CD8-positive, alpha-beta memory T cell (primary cell): ENCODE measurements at regions not wholly inside any gene's neighbourhood (a gene's known extent, or its start where the extent isn't known, plus 50 kb on each side); places are given as distances from the start of the nearest gene placed in this dataset.

Source experiments
- CTCF ChIA-PET: fragments of 350-600 bp; sonication (Branson Sonifier 250); formaldehyde crosslinking; loops from one replicate; lab custom pipeline; 2021; ENCODE audit warnings: antibody characterized with exemption; lab: Charles Lee
- POLR2A ChIA-PET: fragments of 350-600 bp; sonication (Branson Sonifier 250); formaldehyde crosslinking; loops from one replicate; lab custom pipeline; 2021; ENCODE audit warnings: antibody characterized with exemption; lab: Charles Lee
- DNase-seq, 5 donors: peaks; one replicate each; pipeline versions ENCODE4 v3.0.0 to v3.0.0-alpha.2; 2020 to 2022; ENCODE audit warnings: mixed read lengths in 1 of 5
- H3K27ac ChIP-seq: one replicate; pipeline ENCODE4 v1.7.0; 2013; ENCODE audit warnings: low read depth, mild to moderate bottlenecking, low read length, moderate library complexity
- H3K27me3 ChIP-seq: 2 replicates; pipeline ENCODE4 v1.7.0; 2013; ENCODE audit warnings: low read length, mild to moderate bottlenecking; ENCODE audit not compliant: insufficient read depth, poor library complexity, severe bottlenecking
- H3K36me3 ChIP-seq: 2 replicates; pipeline ENCODE4 v1.7.0; 2013; ENCODE audit warnings: mild to moderate bottlenecking, low read length, moderate library complexity; ENCODE audit not compliant: insufficient read depth
- H3K4me1 ChIP-seq: 2 replicates; pipeline ENCODE4 v1.7.0; 2013; ENCODE audit warnings: mild to moderate bottlenecking, low read length, moderate library complexity; ENCODE audit not compliant: insufficient read depth
- H3K4me3 ChIP-seq: 2 replicates; pipeline ENCODE4 v1.7.0; 2013; ENCODE audit warnings: mild to moderate bottlenecking, low read length
- H3K9me3 ChIP-seq: 2 replicates; pipeline ENCODE4 v1.7.0; 2013; ENCODE audit warnings: mild to moderate bottlenecking, low read length
- H3K27ac Mint-ChIP-seq, 8 donors: one replicate each; pipeline ENCODE4 v1.8.0; 2020 to 2021; ENCODE audit warnings: mixed read lengths in 8 of 8, mild to moderate bottlenecking in 6 of 8, inconsistent platforms in 3 of 8, moderate library complexity in 3 of 8
- H3K27me3 Mint-ChIP-seq, 2 donors: one replicate each; pipeline ENCODE4 v1.8.0; 2020 to 2021; ENCODE audit warnings: mixed read lengths in 2 of 2, mild to moderate bottlenecking in 1 of 2, moderate library complexity in 1 of 2
- H3K36me3 Mint-ChIP-seq, 3 donors: one replicate each; pipeline ENCODE4 v1.8.0; 2020 to 2021; ENCODE audit warnings: mixed read lengths in 3 of 3, inconsistent platforms in 1 of 3, mild to moderate bottlenecking in 1 of 3
- H3K4me1 Mint-ChIP-seq, 3 donors: one replicate each; pipeline ENCODE4 v1.8.0; 2020 to 2021; ENCODE audit warnings: mixed read lengths in 3 of 3, inconsistent platforms in 1 of 3, mild to moderate bottlenecking in 1 of 3
- H3K4me3 Mint-ChIP-seq, 7 donors: one replicate each; pipeline ENCODE4 v1.8.0; 2020 to 2021; ENCODE audit warnings: mixed read lengths in 7 of 7, mild to moderate bottlenecking in 6 of 7, moderate library complexity in 4 of 7, inconsistent platforms in 2 of 7
- H3K9me3 Mint-ChIP-seq, 5 donors: one replicate each; pipeline ENCODE4 v1.8.0; 2020 to 2022; ENCODE audit warnings: mixed read lengths in 5 of 5, mild to moderate bottlenecking in 3 of 5, moderate library complexity in 2 of 5, inconsistent platforms in 1 of 5

GRCh38 chr9:83177747-83178146 lies 114.8 kb upstream of the RASEF start:
- no peaks in the 10 kb centered on the region for H3K9me3 ChIP-seq
- no peak for DNase-seq
- H3K27me3 Mint-ChIP-seq = peaks cover 0 to 4% of the 10 kb centered on the region in 2 donors
- peaks cover 0 to 3% (median 0%) of the 10 kb centered on the region in 3 donors for H3K36me3 Mint-ChIP-seq
- H3K9me3 Mint-ChIP-seq = peaks cover 7 to 29% (median 17%) of the 10 kb centered on the region in 5 donors
- no peaks in the 10 kb centered on the region for H3K36me3 ChIP-seq
- no peaks in the 10 kb centered on the region for H3K4me1 ChIP-seq
- H3K4me1 Mint-ChIP-seq = no peaks in the 10 kb centered on the region
- no peak overlapping the region for H3K4me3 Mint-ChIP-seq
- no peak overlapping the region for H3K4me3 ChIP-seq
- no peaks in the 10 kb centered on the region for H3K27me3 ChIP-seq
- no peak overlapping the region for H3K27ac ChIP-seq
- POLR2A ChIA-PET = no interaction called here
- no peak overlapping the region for H3K27ac Mint-ChIP-seq
- CTCF ChIA-PET = no interaction called here

DNA sequence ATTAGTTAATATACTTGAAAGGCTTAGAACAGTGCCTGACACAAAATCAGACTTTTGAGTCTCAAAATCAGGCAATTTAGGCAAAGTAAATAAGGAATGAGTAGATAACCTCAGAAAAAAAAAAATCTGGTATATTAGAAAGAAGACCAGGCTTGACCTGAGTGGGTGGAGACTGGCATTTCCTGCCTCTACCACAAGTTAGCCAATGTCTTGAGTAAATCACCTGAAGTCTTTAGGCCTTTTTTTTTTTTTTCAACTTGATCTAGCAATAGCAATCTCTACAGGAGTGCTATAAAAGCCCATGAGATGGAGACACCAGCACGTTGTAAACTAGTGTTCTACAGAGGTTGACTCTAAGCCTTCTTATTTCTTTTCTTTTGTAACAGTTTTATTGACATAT lies 104.2 kb upstream of the RASEF start:
- CTCF ChIA-PET = no interaction called here

DNA sequence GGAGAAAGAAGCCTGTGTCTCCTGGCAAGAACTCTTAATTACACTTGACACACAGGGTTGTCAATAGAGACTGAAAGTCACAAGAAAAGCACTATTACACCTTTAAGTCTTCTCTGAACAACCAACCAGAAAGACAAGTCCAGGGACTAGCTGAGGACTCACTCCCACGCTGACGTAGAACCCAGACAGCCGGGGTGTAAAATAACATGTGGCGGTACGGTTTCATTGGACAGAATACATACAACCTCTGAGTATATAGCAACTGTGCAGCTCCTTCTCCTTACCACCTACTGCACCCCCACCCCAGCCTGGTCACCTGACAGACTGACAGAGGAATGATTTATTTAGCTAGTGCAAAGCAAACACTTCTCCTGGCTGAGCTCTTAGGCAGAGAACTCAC lies 103.4 kb upstream of the RASEF start:
- no peak for DNase-seq
- Histone ChIP-seq H3K27ac (no peak overlapping the region), H3K9me3 (no peaks in the 10 kb centered on the region), H3K27me3 (no peaks in the 10 kb centered on the region), H3K4me3 (no peak overlapping the region), H3K36me3 (no peaks in the 10 kb centered on the region), H3K4me1 (no peaks in the 10 kb centered on the region)
- H3K4me1 Mint-ChIP-seq = no peaks in the 10 kb centered on the region
- peaks cover 3 to 14% (median 7%) of the 10 kb centered on the region in 5 donors for H3K9me3 Mint-ChIP-seq
- no peaks in the 10 kb centered on the region for H3K36me3 Mint-ChIP-seq
- ChIA-PET POLR2A (no interaction called here), CTCF (no interaction called here)
- H3K27me3 Mint-ChIP-seq = peaks cover 0 to 2% of the 10 kb centered on the region in 2 donors
- no peak overlapping the region for H3K4me3 Mint-ChIP-seq
- no peak overlapping the region for H3K27ac Mint-ChIP-seq

More for the DNA sequence above, 104.2 kb upstream of the RASEF start:
- H3K4me3 Mint-ChIP-seq = no peak overlapping the region
- Histone ChIP-seq H3K4me1 (no peaks in the 10 kb centered on the region), H3K27me3 (no peaks in the 10 kb centered on the region), H3K27ac (no peak overlapping the region), H3K4me3 (no peak overlapping the region), H3K9me3 (no peaks in the 10 kb centered on the region), H3K36me3 (no peaks in the 10 kb centered on the region)
- peaks cover 3 to 20% (median 5%) of the 10 kb centered on the region in 5 donors for H3K9me3 Mint-ChIP-seq
- no peaks in the 10 kb centered on the region for H3K36me3 Mint-ChIP-seq
- POLR2A ChIA-PET = no interaction called here
- H3K4me1 Mint-ChIP-seq = no peaks in the 10 kb centered on the region
- no peak for DNase-seq
- no peak overlapping the region for H3K27ac Mint-ChIP-seq
- peaks cover 0 to 2% of the 10 kb centered on the region in 2 donors for H3K27me3 Mint-ChIP-seq

DNA sequence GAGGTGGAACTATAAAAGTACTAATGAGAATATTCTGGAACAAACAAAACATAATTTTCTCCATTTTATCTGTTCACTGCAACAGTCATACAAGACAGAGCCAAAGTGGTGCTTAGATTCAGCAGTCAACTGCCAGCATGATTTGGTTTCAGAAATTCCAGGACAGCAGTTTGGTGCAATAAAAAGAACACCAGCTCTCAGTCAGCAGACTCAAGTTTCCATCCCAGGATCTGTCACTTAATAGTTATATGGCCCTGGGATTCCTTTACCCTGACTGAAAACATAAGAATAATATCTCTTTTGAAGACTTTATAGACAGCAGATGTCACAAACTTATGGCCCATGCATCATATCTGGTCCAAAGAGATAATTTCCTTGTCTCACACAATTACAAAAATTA lies 92.8 kb upstream of the RASEF start:
- H3K4me3 Mint-ChIP-seq = no peak overlapping the region
- no peak overlapping the region for H3K27ac Mint-ChIP-seq
- Histone ChIP-seq H3K27me3 (no peaks in the 10 kb centered on the region), H3K4me3 (no peak overlapping the region), H3K27ac (no peak overlapping the region), H3K36me3 (no peaks in the 10 kb centered on the region), H3K9me3 (no peaks in the 10 kb centered on the region), H3K4me1 (no peaks in the 10 kb centered on the region)
- peaks cover 0 to 7% (median 3%) of the 10 kb centered on the region in 5 donors for H3K9me3 Mint-ChIP-seq
- H3K36me3 Mint-ChIP-seq = no peaks in the 10 kb centered on the region
- POLR2A ChIA-PET = no interaction called here
- DNase-seq = no peak
- no peaks in the 10 kb centered on the region for H3K4me1 Mint-ChIP-seq
- CTCF ChIA-PET = no interaction called here
- no peaks in the 10 kb centered on the region for H3K27me3 Mint-ChIP-seq

GRCh38 chr9:83154821-83155220 lies 91.9 kb upstream of the RASEF start:
- POLR2A ChIA-PET = no interaction called here
- Mint-ChIP-seq H3K36me3 (no peaks in the 10 kb centered on the region), H3K9me3 (peaks cover 0 to 4% (median 2%) of the 10 kb centered on the region in 5 donors), H3K4me1 (no peaks in the 10 kb centered on the region), H3K4me3 (no peak overlapping the region), H3K27ac (no peak overlapping the region), H3K27me3 (no peaks in the 10 kb centered on the region)
- H3K9me3 ChIP-seq = no peaks in the 10 kb centered on the region
- H3K36me3 ChIP-seq = no peaks in the 10 kb centered on the region
- no peaks in the 10 kb centered on the region for H3K4me1 ChIP-seq
- CTCF ChIA-PET = no interaction called here
- H3K27ac ChIP-seq = no peak overlapping the region
- no peak overlapping the region for H3K4me3 ChIP-seq
- no peaks in the 10 kb centered on the region for H3K27me3 ChIP-seq
- DNase-seq = no peak

GRCh38 chr9:83154087-83154736 lies 91.3 kb upstream of the RASEF start:
- ChIA-PET POLR2A (no interaction called here), CTCF (no interaction called here)
- Mint-ChIP-seq H3K4me3 (no peak overlapping the region), H3K9me3 (peaks cover 0 to 4% (median 2%) of the 10 kb centered on the region in 5 donors), H3K27me3 (no peaks in the 10 kb centered on the region), H3K4me1 (no peaks in the 10 kb centered on the region), H3K27ac (no peak overlapping the region), H3K36me3 (no peaks in the 10 kb centered on the region)
- no peak for DNase-seq
- Histone ChIP-seq H3K9me3 (no peaks in the 10 kb centered on the region), H3K4me1 (no peaks in the 10 kb centered on the region), H3K27ac (no peak overlapping the region), H3K36me3 (no peaks in the 10 kb centered on the region), H3K4me3 (no peak overlapping the region), H3K27me3 (no peaks in the 10 kb centered on the region)

GRCh38 chr9:83153030-83153429 lies 90.1 kb upstream of the RASEF start:
- H3K4me1 ChIP-seq = no peaks in the 10 kb centered on the region
- no peak overlapping the region for H3K4me3 ChIP-seq
- DNase-seq = no peak
- H3K36me3 ChIP-seq = no peaks in the 10 kb centered on the region
- CTCF ChIA-PET = no interaction called here
- H3K9me3 ChIP-seq = no peaks in the 10 kb centered on the region
- Mint-ChIP-seq H3K27ac (no peak overlapping the region), H3K27me3 (no peaks in the 10 kb centered on the region), H3K36me3 (no peaks in the 10 kb centered on the region), H3K9me3 (peaks cover 0 to 6% (median 2%) of the 10 kb centered on the region in 5 donors), H3K4me1 (no peaks in the 10 kb centered on the region), H3K4me3 (no peak overlapping the region)
- H3K27ac ChIP-seq = no peak overlapping the region
- POLR2A ChIA-PET = no interaction called here
- no peaks in the 10 kb centered on the region for H3K27me3 ChIP-seq

GRCh38 chr9:83151627-83152137 lies 88.7 kb upstream of the RASEF start:
- POLR2A ChIA-PET = no interaction called here
- no peaks in the 10 kb centered on the region for H3K4me1 ChIP-seq
- no peaks in the 10 kb centered on the region for H3K27me3 ChIP-seq
- CTCF ChIA-PET = no interaction called here
- H3K27ac ChIP-seq = no peak overlapping the region
- H3K36me3 ChIP-seq = no peaks in the 10 kb centered on the region
- Mint-ChIP-seq H3K36me3 (no peaks in the 10 kb centered on the region), H3K27me3 (peaks cover 0 to 1% of the 10 kb centered on the region in 2 donors), H3K4me1 (no peaks in the 10 kb centered on the region), H3K4me3 (no peak overlapping the region), H3K9me3 (peaks cover 0 to 9% (median 2%) of the 10 kb centered on the region in 5 donors), H3K27ac (no peak overlapping the region)
- H3K9me3 ChIP-seq = no peaks in the 10 kb centered on the region
- H3K4me3 ChIP-seq = no peak overlapping the region
- no peak for DNase-seq
